Fibroblast of peridontal ligament (primary cell): ENCODE measurements at regions not wholly inside any gene's neighbourhood (a gene's known extent, or its start where the extent isn't known, plus 50 kb on each side); places are given as distances from the start of the nearest gene placed in this dataset.
"Not testable (repeated sequence)": the region's sequence is repeated elsewhere in the genome, so short reads cannot be mapped to it uniquely, and the experiment has no call there.

Experiments
- DNase-seq: peaks from one replicate; pipeline ENCODE4 v3.0.0-alpha.2; 2010; ENCODE audit errors: extremely low read depth

DNA sequence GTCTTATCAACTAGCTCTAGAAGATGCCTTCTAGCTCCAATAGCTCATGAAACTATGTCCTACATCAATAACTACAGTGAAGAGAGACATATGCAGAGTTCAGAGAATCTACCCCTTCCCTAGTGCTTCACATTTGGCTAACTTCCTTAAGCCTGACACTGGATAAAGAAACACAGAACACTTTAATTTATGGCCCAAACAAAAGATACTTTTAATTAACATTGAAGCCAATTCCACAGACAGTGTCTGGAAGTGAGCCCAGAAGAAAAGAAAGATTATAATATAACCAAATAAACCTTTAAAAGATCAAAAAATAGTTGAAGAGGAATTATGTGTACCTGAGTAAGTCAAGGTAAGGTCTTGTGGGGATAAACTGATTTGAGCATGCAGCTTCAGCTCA is 255.2 kb downstream of the C11orf87 start:
- DNase-seq: no peak

- DNase-seq: no peak
Observed at GRCh38 chr11:109677876-109678275, 255.9 kb downstream of the C11orf87 start.

GRCh38 chr11:109680127-109680526 is 258.1 kb downstream of the C11orf87 start:
- peak; percentile 8 for DNase-seq

GRCh38 chr11:109682788-109683187 is 260.8 kb downstream of the C11orf87 start:
- DNase-seq: not testable (repeated sequence)

DNA sequence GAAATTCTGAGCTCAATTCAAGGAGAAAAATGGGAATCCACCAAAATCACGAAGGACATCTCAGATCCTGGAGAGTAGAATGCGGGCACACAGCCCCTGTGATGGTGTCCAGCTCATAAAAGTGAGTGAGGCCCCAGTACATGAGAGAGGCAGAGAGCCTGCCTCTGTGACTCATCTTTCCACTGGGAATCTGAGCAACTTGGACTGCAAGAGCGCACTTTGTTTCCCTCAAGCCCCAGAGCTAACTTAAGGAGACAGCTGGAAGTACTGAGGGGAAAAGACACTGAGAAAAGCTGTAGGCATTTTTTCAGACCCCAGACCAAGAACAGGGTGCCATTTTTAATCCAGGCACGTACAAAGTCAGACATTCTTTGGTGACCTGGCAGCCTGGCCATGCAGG is 273.7 kb downstream of the C11orf87 start:
- DNase-seq: peak; percentile 52

DNA sequence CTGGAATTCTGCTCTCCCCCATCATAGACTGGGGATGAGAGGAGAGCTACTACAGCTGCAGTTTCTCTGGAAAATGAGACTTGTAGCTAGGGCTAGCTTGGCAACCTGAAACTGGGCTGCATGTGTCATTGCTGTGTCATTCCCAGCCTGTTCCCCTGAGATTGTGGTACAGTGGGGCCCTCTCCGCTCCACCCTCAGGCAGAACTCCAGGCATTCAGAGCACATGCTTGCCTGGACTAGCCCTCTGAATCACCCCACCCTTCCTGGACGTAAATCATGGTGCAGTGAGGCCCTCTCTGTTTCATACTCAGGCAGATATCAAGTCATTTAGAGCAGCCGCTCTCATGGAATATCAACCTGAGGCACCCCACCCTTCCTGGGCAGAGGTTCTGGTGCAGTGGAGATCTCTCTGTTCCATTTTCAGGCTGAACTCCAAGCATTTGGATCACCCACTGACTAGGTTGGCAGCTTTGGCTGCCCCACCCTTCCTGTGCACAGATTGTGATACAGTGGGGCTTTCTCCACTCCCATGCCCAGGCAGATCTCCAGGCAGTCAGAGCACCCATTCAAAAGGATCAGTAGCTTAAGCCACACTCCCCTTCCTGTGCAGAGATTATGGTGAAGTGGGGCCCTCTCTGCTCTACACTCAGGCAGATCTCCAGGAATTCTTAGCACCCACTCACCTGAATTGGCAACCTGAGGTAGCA is 274.4 kb downstream of the C11orf87 start:
- DNase-seq: peak; percentile 40

GRCh38 chr11:109697140-109697843 is 275.3 kb downstream of the C11orf87 start:
- peak; percentile 55 for DNase-seq

DNA sequence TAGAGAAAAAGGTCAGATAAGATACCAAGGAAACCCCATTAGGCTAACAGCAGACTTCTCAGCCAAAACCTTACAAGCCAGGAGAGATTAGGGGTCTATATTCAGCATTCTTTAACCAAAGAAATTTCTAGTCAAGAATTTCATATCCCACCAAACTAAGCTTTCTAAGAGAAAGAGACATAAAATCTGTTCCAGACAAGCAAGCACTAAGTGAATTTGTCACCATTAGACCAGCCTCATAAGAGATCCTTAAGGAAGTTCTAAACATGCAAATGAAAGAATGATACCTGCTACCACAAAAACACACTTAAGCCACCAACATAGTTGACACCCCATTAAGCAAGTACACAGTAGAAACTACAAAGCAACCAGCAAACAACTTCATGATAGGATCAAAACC is 276.2 kb downstream of the C11orf87 start:
- DNase-seq: no peak

GRCh38 chr11:109704432-109704831 is 282.4 kb downstream of the C11orf87 start:
- no peak for DNase-seq

DNA sequence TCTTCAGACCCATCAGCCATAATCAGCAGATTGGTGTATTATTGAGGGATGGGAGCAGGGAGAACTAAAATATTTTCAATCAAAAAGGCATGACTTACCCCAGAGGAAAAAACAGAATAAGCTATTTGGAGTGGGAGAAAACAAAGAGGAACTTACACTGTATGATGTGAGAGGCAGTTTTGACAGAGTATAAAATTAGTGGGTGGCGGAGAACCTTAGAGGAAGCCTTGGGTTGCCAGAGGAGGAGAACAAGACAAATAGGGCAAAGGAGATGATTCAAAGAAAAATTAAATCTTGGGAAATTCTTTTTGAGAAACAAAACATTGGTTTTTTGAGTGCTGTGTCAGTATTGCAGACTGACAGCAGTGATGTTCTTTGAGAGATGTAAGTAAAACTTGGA is 285.0 kb downstream of the C11orf87 start:
- no peak for DNase-seq

- no peak for DNase-seq
Observed at GRCh38 chr11:109707411-109707810, 285.4 kb downstream of the C11orf87 start.

- DNase-seq: no peak
Observed at GRCh38 chr11:109708184-109708583, 286.2 kb downstream of the C11orf87 start.

- not testable (repeated sequence) for DNase-seq
Observed at GRCh38 chr11:109714444-109714843, 292.5 kb downstream of the C11orf87 start.

DNA sequence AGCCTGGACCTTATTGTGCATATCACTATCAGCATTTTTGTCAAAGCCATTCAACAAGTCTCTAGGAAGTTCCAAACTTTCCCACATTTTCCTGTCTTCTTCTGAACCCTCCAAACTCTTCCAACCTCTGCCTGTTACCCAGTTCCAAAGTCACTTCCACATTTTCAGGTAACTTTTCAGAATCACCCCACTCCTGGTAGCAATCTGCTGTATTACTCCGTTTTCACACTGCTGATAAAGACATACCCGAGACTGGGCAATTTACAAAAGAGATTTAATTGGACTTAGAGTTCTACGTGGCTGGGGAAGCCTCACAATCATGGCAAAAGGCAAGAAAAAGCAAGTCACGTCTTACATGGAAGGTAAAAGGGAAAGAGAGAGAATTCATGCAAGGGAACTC is 293.4 kb downstream of the C11orf87 start:
- not testable (repeated sequence) for DNase-seq

DNA sequence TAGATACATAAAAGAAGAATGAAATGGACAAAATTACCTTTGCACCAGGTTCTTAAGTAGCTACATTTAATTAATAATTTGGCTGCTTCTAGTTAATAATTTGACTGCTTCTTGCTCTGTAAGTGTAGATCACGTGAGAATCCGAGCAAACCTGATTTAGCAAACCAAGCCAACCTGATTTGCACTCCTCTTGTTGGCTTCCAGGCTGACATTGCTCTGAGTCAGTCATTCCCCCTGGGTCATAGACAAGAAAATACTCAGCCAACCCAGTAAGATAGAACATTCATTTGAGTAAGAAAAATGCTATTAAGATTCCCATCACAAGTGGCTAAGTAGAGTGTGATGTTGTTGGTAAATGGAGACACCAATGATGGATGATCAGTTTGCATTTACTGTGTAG is 304.1 kb downstream of the C11orf87 start:
- DNase-seq: no peak

DNA sequence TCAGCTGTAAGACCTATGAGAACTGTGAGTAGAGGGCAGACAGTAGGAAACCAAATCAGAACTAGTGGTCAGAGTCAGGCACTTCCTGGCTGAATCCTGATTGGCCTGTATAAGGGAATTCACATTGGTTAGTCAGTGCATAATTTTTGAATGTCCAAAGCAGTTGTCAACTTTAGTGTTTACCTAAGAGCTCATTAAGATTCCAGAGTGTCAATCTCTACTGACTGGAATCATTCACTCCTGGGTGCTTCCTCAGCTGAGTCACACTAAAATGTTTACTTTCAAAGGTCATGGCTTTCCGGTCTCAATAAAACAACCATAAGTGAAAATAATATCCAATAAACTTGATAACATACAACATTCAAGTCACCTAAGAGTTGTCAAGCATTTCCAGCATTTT is 306.1 kb downstream of the C11orf87 start:
- no peak for DNase-seq

DNA sequence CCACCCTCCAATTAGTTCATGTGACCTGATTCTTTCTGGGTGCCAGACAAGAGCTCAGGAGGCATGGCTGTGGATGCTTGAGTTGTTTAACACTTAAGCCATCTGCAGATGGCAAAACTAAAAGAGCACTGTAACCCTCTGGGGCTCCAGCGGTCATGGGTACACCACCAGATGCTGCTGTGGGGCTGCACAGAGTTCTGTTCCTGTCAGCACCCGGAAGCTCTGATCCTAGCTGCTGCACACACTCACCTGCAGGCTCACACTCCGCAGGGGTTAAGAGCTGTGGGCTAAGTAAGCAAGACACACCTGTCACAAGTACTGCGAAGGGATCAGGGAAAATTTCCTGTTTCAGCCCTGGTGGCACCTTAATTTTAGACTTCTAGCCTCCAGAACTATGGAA is 307.8 kb downstream of the C11orf87 start:
- no peak for DNase-seq

- DNase-seq: no peak
Observed at GRCh38 chr11:109730669-109731068, 308.7 kb downstream of the C11orf87 start.

- no peak for DNase-seq
Observed at GRCh38 chr11:109731451-109731850, 309.5 kb downstream of the C11orf87 start.

DNA sequence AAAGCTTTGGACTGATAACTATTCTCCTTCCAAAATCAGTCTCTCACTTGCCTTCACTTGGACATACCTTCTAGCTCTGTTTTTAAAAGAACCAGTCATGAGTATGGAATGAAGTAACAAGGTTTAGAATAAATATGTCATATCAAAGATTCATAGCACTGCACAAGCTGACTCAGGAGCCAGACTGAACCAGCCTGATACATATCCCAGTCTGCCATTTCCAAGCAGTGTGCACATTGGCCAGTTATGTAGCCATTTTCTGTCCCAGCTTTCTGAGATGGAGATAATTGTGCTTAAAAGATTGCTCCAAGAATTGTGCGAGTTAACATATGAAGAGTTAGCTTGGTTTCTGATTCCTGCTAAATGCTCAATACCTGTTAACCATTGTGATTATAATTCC is 311.3 kb downstream of the C11orf87 start:
- DNase-seq: no peak

DNA sequence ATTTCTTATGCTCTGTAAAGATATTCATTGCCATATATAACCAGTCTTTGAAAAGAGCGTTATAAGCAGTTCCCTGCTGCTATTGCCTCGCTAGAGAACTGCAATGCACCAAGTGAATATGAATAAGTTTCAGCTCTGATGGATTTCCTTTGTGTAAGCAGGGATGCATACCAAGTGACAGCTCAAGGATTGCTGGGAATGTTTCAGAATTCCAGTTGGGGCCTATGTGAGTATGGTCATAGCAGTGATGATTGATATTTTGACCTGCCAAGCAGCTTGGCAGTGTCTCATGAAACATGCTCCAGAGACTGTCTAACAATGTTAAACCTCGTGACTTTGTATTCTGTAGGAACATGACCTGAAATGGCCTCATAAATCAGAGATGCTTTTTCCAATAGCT is 312.6 kb downstream of the C11orf87 start:
- DNase-seq: peak; percentile 6

- DNase-seq: no peak
Observed at GRCh38 chr11:109735128-109735527, 313.1 kb downstream of the C11orf87 start.

DNA sequence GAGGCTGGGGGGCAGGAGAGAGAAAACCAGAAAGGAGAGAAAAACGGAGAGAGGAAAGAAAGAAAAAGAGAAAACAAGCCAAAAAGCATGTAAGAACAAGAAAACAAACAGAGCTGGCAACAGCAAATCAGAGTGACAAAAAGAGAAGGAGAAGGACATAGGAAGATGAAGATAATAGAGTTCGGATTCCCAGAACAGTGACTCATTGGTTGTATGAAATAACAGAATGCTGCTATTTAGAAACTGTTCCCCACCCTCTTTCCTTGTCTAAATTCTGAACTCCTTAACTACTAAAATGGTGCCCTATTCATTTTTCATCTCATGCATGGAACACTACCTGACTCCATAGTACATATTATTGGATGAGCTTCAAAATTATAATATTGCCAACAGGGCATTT is 317.4 kb downstream of the C11orf87 start:
- no peak for DNase-seq
